Activated T-helper 1 cell treated with anti-CD3 and anti-CD28 coated beads, Interleukin-12 subunit alpha, Interleukin-12 subunit beta, Interleukin-2, Interleukin-4 antibody, amounts not matched to agents 30 ng/mL and 10 ng/mL and 1 ng/mL, durations not matched to agents 14 hours and 24 hours and 36 hours (primary cell): ENCODE measurements at regions not wholly inside any gene's neighbourhood (a gene's known extent, or its start where the extent isn't known, plus 50 kb on each side); places are given as distances from the start of the nearest gene placed in this dataset.

Experiments used
- DNase-seq: peaks from one replicate; pipeline ENCODE4 v3.0.0; 2021; ENCODE audit warnings: low spot score
- H3K27ac Mint-ChIP-seq: one replicate; pipeline ENCODE4 v1.8.0; 2021; ENCODE audit warnings: mild to moderate bottlenecking, mixed read lengths
- H3K27me3 Mint-ChIP-seq: one replicate; pipeline ENCODE4 v1.8.0; 2022; ENCODE audit warnings: mild to moderate bottlenecking, moderate library complexity, mixed read lengths; ENCODE audit not compliant: insufficient read depth
- H3K36me3 Mint-ChIP-seq: one replicate; pipeline ENCODE4 v1.8.0; 2021; ENCODE audit warnings: low read depth, mixed read lengths
- H3K4me1 Mint-ChIP-seq: one replicate; pipeline ENCODE4 v1.8.0; 2021; ENCODE audit warnings: low read depth, mixed read lengths
- H3K4me3 Mint-ChIP-seq: one replicate; pipeline ENCODE4 v1.8.0; 2021; ENCODE audit warnings: mild to moderate bottlenecking, moderate library complexity, mixed read lengths
- H3K9me3 Mint-ChIP-seq: one replicate; pipeline ENCODE4 v1.8.0; 2021; ENCODE audit warnings: mixed read lengths
- intact Hi-C: fragments of 100-400 bp; cut with micrococcal nuclease; formaldehyde crosslinking; loops from one replicate; pipeline ENCODE4 v1.15.1; 2024

- DNase-seq: no peak
- intact Hi-C loops: no loop called here
- Mint-ChIP-seq H3K4me1 (peaks cover 13% of the 10 kb centered on the region), H3K9me3 (peaks cover 26% of the 10 kb centered on the region), H3K4me3 (no peak overlapping the region), H3K36me3 (peaks cover 2% of the 10 kb centered on the region), H3K27ac (no peak overlapping the region), H3K27me3 (peaks cover 4% of the 10 kb centered on the region)
Observed at GRCh38 chr12:94080341-94081009, 67.9 kb upstream of the PLXNC1 start.

- H3K4me1 Mint-ChIP-seq: peaks cover 13% of the 10 kb centered on the region
- no peak for DNase-seq
- H3K27ac Mint-ChIP-seq: no peak overlapping the region
- H3K9me3 Mint-ChIP-seq: peaks cover 31% of the 10 kb centered on the region
- H3K4me3 Mint-ChIP-seq: no peak overlapping the region
- intact Hi-C loops: no loop called here
- peaks cover 2% of the 10 kb centered on the region for H3K36me3 Mint-ChIP-seq
- H3K27me3 Mint-ChIP-seq: peaks cover 2% of the 10 kb centered on the region
Observed at GRCh38 chr12:94082690-94083089, 65.7 kb upstream of the PLXNC1 start.

GRCh38 chr12:94089891-94090290, 58.5 kb upstream of the PLXNC1 start:
- intact Hi-C loops: no loop called here
- Mint-ChIP-seq H3K9me3 (peaks cover 11% of the 10 kb centered on the region), H3K27me3 (peaks cover 4% of the 10 kb centered on the region), H3K4me1 (no peaks in the 10 kb centered on the region), H3K4me3 (no peak overlapping the region), H3K36me3 (no peaks in the 10 kb centered on the region), H3K27ac (no peak overlapping the region)
- no peak for DNase-seq

GRCh38 chr12:94091624-94092023, 56.8 kb upstream of the PLXNC1 start:
- no peak overlapping the region for H3K4me3 Mint-ChIP-seq
- H3K27ac Mint-ChIP-seq: no peak overlapping the region
- DNase-seq: no peak
- H3K9me3 Mint-ChIP-seq: no peaks in the 10 kb centered on the region
- intact Hi-C loops: no loop called here
- peaks cover 4% of the 10 kb centered on the region for H3K27me3 Mint-ChIP-seq
- no peaks in the 10 kb centered on the region for H3K4me1 Mint-ChIP-seq
- H3K36me3 Mint-ChIP-seq: no peaks in the 10 kb centered on the region

GRCh38 chr12:94092516-94093241, 55.7 kb upstream of the PLXNC1 start:
- intact Hi-C loops: no loop called here
- no peak overlapping the region for H3K27ac Mint-ChIP-seq
- H3K27me3 Mint-ChIP-seq: peaks cover 4% of the 10 kb centered on the region
- H3K4me1 Mint-ChIP-seq: no peaks in the 10 kb centered on the region
- H3K4me3 Mint-ChIP-seq: no peak overlapping the region
- DNase-seq: no peak
- no peaks in the 10 kb centered on the region for H3K9me3 Mint-ChIP-seq
- H3K36me3 Mint-ChIP-seq: no peaks in the 10 kb centered on the region

GRCh38 chr12:94094700-94095099, 53.7 kb upstream of the PLXNC1 start:
- no peaks in the 10 kb centered on the region for H3K9me3 Mint-ChIP-seq
- H3K27ac Mint-ChIP-seq: no peak overlapping the region
- no peak overlapping the region for H3K4me3 Mint-ChIP-seq
- intact Hi-C loops: no loop called here
- peaks cover 10% of the 10 kb centered on the region for H3K4me1 Mint-ChIP-seq
- H3K27me3 Mint-ChIP-seq: peaks cover 4% of the 10 kb centered on the region
- no peak for DNase-seq
- H3K36me3 Mint-ChIP-seq: no peaks in the 10 kb centered on the region

- Mint-ChIP-seq H3K9me3 (no peaks in the 10 kb centered on the region), H3K36me3 (no peaks in the 10 kb centered on the region), H3K27ac (no peak overlapping the region), H3K4me3 (no peak overlapping the region), H3K27me3 (no peaks in the 10 kb centered on the region), H3K4me1 (peaks cover 19% of the 10 kb centered on the region)
- DNase-seq: no peak
- intact Hi-C loops: no loop called here
Observed at GRCh38 chr12:94095618-94096017, 52.8 kb upstream of the PLXNC1 start.

- intact Hi-C loops: no loop called here
- Mint-ChIP-seq H3K36me3 (no peaks in the 10 kb centered on the region), H3K9me3 (no peaks in the 10 kb centered on the region), H3K27ac (no peak overlapping the region), H3K27me3 (no peaks in the 10 kb centered on the region), H3K4me3 (no peak overlapping the region), H3K4me1 (peaks cover 37% of the 10 kb centered on the region)
- no peak for DNase-seq
Observed at GRCh38 chr12:94098466-94098865, 49.9 kb upstream of the PLXNC1 start.
